Suprapubic skin (tissue), 3 donors: ENCODE measurements at regions not wholly inside any gene's neighbourhood (a gene's known extent, or its start where the extent isn't known, plus 50 kb on each side); places are given as distances from the start of the nearest gene placed in this dataset.

ENCODE experiments used
- POLR2AphosphoS5 ChIP-seq, 3 donors: sonication (generic); formaldehyde crosslinking; IDR thresholded peaks; one replicate each; pipeline ENCODE4 v1.6.1; 2017; ENCODE audit warnings: antibody characterized with exemption in 3 of 3
- TF ChIP-seq, protein P1 (sequence below), 2 donors: fragments of 200-600 bp in 1 of 2; fragments of 450-650 bp in 1 of 2; sonication (generic) in 1 of 2; IDR thresholded peaks; one replicate each; pipeline ENCODE4 v1.5.1; 2016 to 2019; ENCODE audit warnings: antibody characterized with exemption in 2 of 2, mild to moderate bottlenecking in 1 of 2, moderate library complexity in 1 of 2

- no peak for TF ChIP-seq POLR2AphosphoS5 (IDR thresholded peaks at IDR 0.05)
- TF ChIP-seq, protein P1, sequence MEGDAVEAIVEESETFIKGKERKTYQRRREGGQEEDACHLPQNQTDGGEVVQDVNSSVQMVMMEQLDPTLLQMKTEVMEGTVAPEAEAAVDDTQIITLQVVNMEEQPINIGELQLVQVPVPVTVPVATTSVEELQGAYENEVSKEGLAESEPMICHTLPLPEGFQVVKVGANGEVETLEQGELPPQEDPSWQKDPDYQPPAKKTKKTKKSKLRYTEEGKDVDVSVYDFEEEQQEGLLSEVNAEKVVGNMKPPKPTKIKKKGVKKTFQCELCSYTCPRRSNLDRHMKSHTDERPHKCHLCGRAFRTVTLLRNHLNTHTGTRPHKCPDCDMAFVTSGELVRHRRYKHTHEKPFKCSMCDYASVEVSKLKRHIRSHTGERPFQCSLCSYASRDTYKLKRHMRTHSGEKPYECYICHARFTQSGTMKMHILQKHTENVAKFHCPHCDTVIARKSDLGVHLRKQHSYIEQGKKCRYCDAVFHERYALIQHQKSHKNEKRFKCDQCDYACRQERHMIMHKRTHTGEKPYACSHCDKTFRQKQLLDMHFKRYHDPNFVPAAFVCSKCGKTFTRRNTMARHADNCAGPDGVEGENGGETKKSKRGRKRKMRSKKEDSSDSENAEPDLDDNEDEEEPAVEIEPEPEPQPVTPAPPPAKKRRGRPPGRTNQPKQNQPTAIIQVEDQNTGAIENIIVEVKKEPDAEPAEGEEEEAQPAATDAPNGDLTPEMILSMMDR (IDR thresholded peaks at IDR 0.05): no peak
These were observed 820.8 kb upstream of the MAP3K7 start for GRCh38 chr6:91407706-91408105.
